Thoracic aorta (tissue), 2 donors: ENCODE measurements at regions not wholly inside any gene's neighbourhood (a gene's known extent, or its start where the extent isn't known, plus 50 kb on each side); places are given as distances from the start of the nearest gene placed in this dataset.

ENCODE experiments used
- ATAC-seq: fragments of 150-250 bp; one replicate; pipeline ENCODE4 v1.8.0; 2017; ENCODE audit warnings: low read depth; ENCODE audit not compliant: insufficient number of reproducible peaks, low FRiP score
- DNase-seq: peaks from one replicate; pipeline ENCODE4 v3.0.0-alpha.2; 2020; ENCODE audit warnings: low spot score
- H3K27ac ChIP-seq, 2 donors: fragments of 200-600 bp; sonication (generic); 1 replicate in 1 of 2; 2 replicates in 1 of 2; pipeline ENCODE4 v1.5.1; 2016; ENCODE audit warnings: mild to moderate bottlenecking in 2 of 2, moderate library complexity in 2 of 2
- H3K27me3 ChIP-seq: fragments of 200-600 bp; sonication (generic); replicated peaks from 2 replicates; pipeline ENCODE4 v1.6.0; 2016; ENCODE audit warnings: mild to moderate bottlenecking; ENCODE audit not compliant: insufficient read depth
- H3K36me3 ChIP-seq: fragments of 200-600 bp; sonication (generic); one replicate; pipeline ENCODE4 v1.5.1; 2016
- H3K4me1 ChIP-seq, 2 donors: fragments of 200-600 bp; sonication (generic); 1 replicate in 1 of 2; 2 replicates in 1 of 2; pipeline versions ENCODE4 v1.5.1 to v1.6.0; 2016; ENCODE audit warnings: low read depth in 2 of 2, mild to moderate bottlenecking in 1 of 2; ENCODE audit not compliant: control insufficient read depth in 1 of 2
- H3K4me3 ChIP-seq: fragments of 200-600 bp; sonication (generic); 2 replicates; pipeline ENCODE4 v1.5.1; 2016; ENCODE audit warnings: mild to moderate bottlenecking
- H3K9me3 ChIP-seq: fragments of 200-600 bp; sonication (generic); 2 replicates; pipeline ENCODE4 v1.5.1; 2016
- CTCF ChIP-seq: fragments of 200-600 bp; sonication (generic); IDR thresholded peaks from one replicate; pipeline ENCODE4 v1.5.1; 2019; ENCODE audit warnings: antibody characterized with exemption

- DNase-seq = no peak
- no peak for TF ChIP-seq CTCF
Observed at GRCh38 chr2:74743039-74743438, 89.0 kb downstream of the SEMA4F start.

GRCh38 chr2:74743778-74744177 lies 89.7 kb downstream of the SEMA4F start:
- Histone ChIP-seq H3K27me3 (no peaks in the 10 kb centered on the region), H3K36me3 (no peaks in the 10 kb centered on the region), H3K9me3 (no peaks in the 10 kb centered on the region), H3K4me3 (no peak overlapping the region), H3K27ac (no peak overlapping the region), H3K4me1 (peaks cover 10 to 24% of the 10 kb centered on the region in 2 donors)
- DNase-seq (no peak), ATAC-seq (no peak)
- TF ChIP-seq CTCF = no peak

More at GRCh38 chr2:74743039-74743438, 89.0 kb downstream of the SEMA4F start:
- Histone ChIP-seq H3K27ac (no peak overlapping the region), H3K9me3 (no peaks in the 10 kb centered on the region), H3K4me1 (peaks cover 10 to 24% of the 10 kb centered on the region in 2 donors), H3K27me3 (no peaks in the 10 kb centered on the region), H3K36me3 (no peaks in the 10 kb centered on the region), H3K4me3 (no peak overlapping the region)
- ATAC-seq = no peak

GRCh38 chr2:74744731-74745515 lies 89.0 kb upstream of the HK2 start:
- no peak for TF ChIP-seq CTCF
- Histone ChIP-seq H3K36me3 (no peaks in the 10 kb centered on the region), H3K9me3 (no peaks in the 10 kb centered on the region), H3K4me3 (no peak overlapping the region), H3K27ac (no peak overlapping the region), H3K4me1 (peaks cover 10 to 22% of the 10 kb centered on the region in 2 donors), H3K27me3 (no peaks in the 10 kb centered on the region)
- DNase-seq (no peak), ATAC-seq (no peak)

- no peak overlapping the region for H3K4me3 ChIP-seq
- no peaks in the 10 kb centered on the region for H3K9me3 ChIP-seq
- no peaks in the 10 kb centered on the region for H3K36me3 ChIP-seq
- no peaks in the 10 kb centered on the region for H3K27me3 ChIP-seq
- no peak overlapping the region for H3K27ac ChIP-seq
- DNase-seq (no peak), ATAC-seq (no peak)
- H3K4me1 ChIP-seq = peaks cover 4 to 13% of the 10 kb centered on the region in 2 donors
- no peak for TF ChIP-seq CTCF
Observed at GRCh38 chr2:74745766-74746165, 88.2 kb upstream of the HK2 start.

GRCh38 chr2:74746480-74746879 lies 87.4 kb upstream of the HK2 start:
- TF ChIP-seq CTCF = no peak
- Histone ChIP-seq H3K9me3 (no peaks in the 10 kb centered on the region), H3K27ac (no peak overlapping the region), H3K27me3 (no peaks in the 10 kb centered on the region), H3K36me3 (no peaks in the 10 kb centered on the region), H3K4me1 (peaks cover 0 to 6% of the 10 kb centered on the region in 2 donors), H3K4me3 (no peak overlapping the region)
- DNase-seq (no peak), ATAC-seq (no peak)
